HPDE6-E6E7 (cell line): ENCODE measurements at regions not wholly inside any gene's neighbourhood (a gene's known extent, or its start where the extent isn't known, plus 50 kb on each side); places are given as distances from the start of the nearest gene placed in this dataset.

Source experiments
- DNase-seq: peaks from one replicate; pipeline ENCODE4 v3.0.0; 2011; ENCODE audit warnings: missing footprints; ENCODE audit errors: extremely low spot score

DNA sequence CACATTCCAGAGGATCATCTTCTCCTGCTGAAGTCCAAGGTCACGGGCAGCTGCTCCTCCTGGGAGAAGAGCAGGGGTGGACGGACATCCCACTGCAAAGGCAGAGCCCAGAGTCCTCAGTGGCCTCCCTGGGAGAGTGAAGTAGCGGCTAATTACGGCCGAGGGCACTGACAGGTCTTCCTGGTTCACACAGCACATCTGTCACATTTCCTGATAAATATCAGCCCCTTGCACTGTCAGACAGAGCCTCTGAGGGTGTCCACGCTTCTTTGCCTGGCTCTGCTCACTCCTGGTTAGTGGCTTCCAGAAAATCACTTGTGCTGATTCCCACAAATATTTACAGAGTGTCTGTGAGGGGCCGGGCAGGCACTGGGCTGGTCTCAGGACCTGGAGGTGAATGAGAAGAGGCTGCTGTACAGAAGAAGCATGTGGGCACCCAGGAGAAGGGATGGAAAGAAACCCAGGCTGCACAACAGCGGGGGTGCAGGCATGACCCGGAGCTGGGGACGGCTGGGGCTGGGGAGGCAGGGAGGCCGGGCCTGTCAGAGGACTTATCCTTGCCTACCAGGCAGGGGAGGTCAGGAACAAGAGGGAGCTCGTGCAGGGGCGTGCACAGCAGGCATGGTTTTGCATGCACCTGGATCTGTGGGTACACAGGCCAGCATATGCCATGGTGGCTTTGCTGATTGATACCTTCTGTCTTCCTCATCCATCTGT is 258.2 kb upstream of the TNRC6C start:
- DNase-seq = no peak

DNA sequence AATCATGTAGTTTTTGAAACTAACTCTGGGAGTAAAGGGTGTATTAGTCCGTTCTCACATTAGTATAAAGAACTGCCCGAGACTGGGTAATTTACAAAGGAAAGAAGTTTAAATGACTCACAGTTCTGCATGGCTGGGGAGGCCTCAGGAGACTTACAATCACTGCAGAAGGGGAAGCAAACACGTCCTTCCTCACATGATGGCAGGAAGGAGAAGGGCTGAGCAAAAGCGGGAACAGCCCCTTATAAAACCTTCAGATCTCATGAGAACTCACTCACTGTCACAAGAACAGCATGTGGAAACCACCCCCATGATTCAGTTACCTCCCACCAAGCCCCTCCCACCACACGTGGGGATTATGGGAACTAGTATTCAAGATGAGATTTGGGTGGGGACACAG is 256.5 kb upstream of the TNRC6C start:
- no peak for DNase-seq

DNA sequence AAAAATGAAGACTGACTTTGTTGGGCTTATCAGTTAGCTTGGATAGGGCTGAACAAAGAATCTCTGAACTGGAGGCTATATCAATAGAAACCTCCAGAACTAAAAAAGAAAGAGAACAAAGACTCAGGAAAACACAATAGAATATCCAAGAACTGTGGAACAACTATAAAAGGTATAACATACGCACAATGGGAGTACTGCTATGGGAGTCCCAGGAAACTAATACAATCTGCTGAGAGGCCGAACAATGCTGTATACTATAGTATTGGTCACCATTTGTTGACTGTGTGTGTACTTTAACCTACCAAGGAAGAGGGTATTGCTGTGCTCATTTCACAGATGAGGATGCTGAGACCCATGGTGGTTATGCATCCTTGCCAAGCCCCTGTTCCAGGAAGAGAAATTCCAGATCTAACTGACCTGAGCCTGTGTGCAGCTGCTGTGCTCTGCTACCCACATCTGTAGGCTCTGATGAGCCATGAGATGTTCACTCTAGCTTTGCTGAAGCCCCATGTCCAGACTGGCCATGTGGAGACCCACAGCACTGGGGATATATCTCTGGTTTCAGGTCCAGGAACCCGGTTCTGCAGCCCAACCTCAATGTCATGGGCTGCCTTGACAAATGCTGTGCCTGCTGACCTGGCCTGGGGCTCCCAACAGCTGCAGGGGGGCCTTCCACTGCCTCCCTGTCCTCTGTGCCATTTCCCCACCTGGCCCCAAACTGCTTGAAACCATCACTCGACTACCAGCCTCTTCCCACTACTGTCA is 254.3 kb upstream of the TNRC6C start:
- no peak for DNase-seq

DNA sequence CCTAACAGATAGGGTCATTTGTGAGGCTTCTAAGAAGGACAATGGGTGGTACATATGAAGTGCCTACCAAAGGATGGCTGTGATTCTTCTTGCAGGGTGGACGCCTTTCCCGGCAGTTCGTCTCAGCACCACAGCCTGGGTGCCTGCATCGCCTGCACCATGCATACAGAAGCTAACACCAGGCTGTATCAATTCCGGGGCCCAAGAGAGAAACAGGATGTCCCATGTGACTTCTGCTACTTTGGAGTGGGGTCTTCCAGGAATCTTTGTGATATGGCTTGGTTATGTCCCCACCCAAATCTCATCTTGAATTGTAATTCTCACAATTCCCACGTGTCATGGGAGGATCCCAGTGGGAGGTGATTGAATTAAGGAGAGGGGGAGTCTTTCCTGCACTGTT is 251.6 kb upstream of the TNRC6C start:
- no peak for DNase-seq

DNA sequence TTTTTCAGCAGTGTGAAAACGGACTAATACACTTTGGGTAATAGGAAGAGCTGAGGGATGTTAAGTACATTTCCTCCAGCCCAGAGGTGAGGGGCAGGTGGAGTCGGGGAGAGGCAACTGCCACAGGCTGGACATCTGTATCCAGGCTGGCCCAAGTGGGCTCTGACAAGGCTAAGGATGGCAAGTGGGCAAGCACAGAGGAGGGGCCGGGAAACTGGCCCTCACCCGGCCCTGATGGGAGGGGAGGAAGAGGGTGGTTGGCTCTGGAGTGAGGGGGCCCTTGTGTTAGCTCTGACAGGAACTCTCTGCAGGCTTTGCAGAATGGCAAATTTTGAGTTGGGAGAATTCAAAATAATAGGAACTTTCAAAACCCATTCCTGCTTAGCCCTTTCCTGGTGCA is 251.0 kb upstream of the TNRC6C start:
- no peak for DNase-seq

DNA sequence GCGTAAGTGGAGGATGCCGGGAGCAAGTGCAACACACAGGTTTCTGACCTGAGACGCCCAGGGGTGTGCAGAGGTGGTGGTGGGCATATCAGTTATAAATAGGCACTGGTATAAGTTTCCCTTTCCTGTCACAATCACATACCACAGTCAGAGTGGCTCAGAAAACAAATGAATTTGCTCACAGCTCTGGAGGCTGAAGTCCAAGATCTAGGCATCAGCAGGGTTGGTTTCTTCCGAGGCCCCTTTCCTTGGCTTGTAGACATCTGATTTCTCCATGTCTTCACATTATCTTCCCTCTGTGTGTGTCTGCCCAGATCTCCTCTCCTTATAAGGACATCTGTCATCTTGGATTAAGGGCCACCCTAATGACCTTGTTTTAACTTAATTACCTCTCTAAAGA is 250.5 kb upstream of the TNRC6C start:
- no peak for DNase-seq

DNA sequence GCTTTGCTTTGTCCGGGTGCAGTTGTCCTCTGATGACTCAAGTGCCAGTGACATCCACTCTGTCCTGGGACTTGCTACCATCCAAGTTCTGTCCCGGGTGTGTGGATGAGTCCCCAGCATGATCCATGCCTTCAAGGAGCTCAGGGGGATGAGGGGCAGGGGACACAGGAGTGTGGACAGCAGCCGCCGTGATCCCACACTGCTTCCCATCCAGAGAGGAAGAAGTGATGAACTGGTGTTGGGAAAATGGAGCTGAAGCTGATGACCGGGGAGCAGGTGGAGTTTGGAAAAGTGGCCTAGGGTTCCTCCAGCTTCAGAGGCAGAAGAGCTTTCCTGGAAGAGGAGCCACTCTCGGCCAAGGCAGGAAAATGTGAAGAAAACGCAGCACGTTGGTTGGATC is 249.6 kb upstream of the TNRC6C start:
- no peak for DNase-seq

DNA sequence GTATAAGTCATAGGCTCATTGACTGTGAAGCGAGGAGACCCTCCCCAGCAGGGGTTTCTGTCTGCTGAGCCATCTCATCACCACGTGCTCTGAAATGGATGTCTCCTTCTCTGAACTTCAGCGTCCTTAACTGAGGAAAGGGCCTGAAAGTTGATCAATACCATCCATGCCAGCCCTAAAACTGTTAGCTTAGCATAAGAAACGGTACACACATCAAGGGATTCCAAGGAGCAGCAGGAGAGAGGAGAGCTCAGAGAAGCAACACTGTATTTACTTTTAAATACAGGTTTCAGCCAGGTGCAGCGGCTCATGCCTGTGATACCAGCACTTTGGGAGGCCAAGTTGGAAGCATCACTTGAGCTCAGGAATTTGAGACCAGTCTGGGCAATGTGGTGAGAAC is 248.9 kb upstream of the TNRC6C start:
- DNase-seq = no peak

DNA sequence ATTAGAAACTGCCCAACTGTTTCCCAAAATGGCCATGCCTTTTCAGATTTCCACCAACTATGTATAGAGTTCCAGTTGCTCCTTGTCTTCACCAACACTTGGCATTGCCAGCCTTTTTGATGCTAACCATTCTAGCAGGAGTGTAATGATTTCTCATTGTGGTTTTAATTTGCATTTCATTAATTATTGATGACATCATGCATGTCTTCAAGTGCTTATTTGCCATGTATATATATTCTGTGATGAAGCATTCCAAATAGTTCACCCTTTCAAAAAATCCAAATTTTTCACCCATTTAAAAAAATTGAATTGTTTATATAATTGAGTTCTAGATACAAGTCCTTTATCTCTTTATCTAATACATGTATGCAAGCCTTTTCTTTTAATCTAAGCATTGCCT is 245.9 kb upstream of the TNRC6C start:
- no peak for DNase-seq

DNA sequence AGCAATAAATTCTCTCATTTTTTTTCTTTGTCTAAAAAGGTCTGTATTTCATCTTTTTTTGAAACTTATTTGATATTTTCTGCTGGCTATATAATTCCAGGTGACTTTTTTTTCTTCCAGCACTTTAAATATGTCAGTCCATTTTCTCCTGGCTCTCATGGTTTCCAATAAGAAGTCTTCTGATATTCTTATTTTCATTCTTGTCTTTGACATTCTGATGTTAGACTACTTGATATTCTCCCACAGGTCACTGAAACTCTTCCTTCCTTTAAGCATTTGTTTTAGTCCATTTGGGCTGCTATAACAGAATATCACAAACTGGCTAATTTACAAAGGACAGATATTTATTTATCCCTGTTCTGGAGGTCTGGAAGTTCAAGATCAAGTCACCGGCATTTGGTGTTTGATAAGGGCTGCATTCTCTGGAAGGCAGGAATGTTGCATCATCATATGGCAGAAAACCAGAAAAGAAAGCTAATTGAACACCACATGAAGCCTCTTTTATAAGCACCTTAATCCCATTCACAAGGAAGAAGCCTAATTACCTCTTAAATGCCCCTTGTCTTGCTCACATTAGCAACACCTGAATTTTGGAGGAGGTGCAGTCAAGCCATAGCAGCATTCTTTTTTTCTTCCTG is 242.1 kb upstream of the TNRC6C start:
- no peak for DNase-seq

DNA sequence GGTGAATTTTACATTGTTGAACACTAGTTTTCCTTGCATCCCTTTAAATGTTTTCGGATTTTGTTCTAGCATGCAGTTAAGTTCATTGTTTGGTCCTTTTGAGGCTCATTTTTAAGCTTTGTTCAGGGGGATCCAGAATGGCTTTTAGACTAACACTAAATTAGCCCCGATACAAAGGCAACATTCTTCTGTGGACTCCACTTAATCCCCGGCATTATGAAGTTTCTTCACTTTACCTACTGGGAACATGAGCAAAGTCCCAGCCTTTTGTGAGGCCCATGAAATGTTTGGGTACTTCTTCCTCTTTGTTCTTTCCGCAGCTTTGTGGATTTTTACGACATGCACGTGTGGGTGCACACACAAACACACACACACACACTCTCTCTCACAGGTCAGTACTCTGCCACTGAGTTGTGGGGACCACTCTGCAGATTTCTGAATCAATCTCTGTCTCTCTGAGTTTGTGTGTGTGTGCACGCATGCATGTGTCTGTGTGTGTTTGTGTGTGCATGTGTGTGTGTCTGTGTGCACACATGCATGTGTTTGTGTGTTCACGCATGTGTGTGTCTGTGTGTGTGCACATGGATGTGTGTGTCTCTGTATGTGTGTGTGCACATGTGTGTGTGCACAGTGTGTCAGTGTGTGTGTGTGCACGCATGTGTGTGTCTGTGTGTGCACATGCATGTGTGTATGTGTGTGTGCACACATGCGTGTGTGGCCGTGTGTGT is 240.4 kb upstream of the TNRC6C start:
- DNase-seq = no peak

DNA sequence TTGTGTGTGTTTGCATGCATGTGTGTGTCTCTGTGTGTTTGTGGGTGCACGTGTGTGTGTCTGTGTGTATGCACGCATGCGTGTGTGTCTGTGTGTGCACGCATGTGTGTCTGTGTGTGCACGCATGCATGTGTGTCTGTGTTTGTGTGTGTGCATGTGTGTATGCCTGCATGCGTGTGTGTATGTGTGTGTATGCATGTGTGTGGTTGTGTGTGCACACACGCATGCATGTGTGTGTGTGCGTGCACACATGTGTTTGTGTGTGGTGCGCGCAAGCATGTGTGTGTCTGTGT is 239.9 kb upstream of the TNRC6C start:
- DNase-seq = no peak

DNA sequence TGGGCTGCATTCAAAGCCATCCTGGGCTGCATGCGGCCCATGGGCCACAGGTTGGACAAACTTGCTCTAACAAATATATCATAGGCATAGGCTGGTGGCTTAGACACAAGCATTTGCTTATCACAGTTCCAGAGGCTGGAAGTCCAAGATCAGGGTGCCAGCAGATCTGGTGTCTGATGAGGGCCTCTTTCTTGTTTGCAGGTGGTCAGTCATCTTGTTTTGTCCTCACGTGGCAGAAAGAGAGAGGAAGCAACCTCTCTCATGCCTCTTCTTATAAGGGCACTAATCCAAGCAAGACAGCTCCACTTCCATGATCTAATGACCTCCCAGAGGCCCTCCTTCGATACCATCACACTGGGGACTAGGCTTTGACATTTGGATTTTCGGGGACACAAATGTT is 238.7 kb upstream of the TNRC6C start:
- DNase-seq = no peak

DNA sequence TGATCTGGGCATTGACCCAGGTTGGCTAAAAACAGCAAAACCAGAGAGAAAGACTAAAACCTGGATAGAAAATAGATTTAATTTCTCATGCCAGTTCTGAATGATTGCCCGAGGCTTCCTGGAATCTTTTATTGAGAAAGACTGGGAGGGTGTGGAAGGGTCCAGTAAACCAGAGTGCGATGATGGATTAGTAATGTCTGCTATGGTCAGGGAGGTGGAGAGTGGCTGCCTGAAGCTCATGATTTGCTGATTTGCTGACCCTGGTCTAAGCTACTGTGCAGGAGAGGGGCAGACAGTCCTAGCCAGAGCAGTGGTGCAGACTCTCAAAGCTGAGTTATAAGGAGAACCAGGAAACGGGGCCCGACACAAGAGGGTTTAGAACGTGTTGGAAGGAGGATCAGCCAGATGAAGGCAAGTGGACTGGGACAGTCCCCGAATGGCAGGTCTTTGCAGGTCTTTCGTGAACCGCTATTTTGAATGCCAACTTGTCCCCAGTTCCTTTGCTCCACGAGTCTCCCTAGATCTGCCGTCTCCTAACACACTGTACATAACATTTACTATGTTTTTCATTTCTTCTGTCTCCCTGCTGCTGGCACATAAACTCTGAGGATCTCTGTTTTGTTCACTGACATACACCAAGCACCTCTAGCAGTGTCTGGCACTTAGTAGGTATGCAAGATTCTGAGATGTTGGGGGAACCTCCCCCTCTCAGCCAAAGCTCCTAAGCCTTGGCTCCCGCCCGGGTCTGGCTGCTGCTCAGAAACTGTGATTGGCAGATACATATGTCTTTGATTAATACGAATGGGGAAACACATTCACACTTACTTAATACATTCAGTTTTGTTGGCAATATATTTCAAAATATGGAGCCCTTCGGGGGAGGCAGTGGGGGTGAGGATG is 237.3 kb upstream of the TNRC6C start:
- no peak for DNase-seq

DNA sequence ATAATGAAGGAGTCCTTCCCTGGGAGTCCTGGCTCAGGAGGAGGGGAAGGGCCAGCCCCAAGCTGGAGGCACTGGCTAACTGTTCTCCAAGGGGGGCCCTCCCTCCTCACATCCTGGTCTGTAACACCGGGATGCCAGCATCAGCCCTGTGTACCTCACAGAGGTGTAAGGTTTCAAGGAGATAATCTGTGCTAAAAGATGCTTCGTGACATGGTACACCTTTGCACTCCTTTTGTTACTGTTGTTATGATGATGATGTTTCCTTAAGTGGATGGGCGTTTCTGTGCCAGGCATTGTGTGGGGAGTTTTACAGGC is 236.7 kb upstream of the TNRC6C start:
- no peak for DNase-seq

DNA sequence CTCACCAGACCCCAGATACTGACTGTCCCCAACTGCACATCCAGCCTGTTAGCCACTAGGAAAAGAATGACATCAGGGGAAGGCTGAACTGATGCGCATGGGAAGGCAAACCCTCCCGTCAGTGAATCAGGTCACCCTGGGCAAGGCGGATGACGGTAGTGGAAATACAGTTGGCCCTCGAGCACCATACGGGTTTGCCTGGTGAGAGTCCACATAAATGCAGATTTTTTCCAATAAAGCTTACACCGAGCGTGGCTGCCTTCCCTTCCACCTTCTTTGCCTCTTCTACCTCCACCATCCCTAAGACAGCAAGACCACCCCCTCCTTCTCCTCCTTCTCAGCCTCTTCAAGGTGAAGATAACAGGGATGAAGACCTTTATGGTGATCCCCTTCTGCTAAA is 236.1 kb upstream of the TNRC6C start:
- DNase-seq = no peak

DNA sequence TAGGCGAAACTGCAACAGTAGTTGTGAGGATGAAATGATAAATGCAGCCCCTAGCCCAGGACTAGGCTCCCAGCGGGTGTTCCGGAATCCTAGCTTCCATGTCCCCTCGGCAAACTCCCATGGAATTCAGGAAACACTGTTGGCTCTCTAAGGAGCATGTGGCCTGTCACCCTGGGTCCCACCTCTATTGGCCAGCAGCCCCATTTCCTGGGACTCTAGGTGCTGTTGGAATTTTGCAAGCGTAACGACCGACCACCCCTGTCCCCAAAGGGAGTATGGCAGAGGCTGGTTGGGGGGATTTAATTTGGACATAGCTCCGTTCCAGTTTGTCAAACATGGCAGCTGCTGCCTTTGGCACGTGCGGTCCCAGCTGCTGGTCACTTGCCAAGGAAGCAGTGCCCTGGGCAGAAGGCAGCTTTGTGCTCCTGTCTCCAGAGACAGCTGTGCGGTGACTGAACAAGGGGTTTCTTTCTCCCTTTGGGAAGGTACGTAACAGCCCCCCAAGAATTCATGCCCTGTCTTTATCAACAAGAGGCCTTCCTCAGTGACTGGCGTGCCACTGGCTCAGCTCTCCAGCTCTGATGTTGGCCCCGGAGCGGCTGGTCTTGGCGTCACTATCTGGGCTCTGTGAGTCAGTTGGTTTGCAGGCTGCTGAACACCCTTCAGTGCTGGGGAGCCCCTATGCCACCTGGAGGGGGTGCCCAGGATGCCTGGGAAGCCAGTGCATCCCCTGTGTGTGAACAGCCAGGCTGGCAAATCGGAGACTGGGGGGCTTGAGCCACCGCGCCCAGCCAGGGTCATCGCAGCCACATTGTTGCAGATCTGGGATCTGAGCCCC is 235.2 kb upstream of the TNRC6C start:
- no peak for DNase-seq

DNA sequence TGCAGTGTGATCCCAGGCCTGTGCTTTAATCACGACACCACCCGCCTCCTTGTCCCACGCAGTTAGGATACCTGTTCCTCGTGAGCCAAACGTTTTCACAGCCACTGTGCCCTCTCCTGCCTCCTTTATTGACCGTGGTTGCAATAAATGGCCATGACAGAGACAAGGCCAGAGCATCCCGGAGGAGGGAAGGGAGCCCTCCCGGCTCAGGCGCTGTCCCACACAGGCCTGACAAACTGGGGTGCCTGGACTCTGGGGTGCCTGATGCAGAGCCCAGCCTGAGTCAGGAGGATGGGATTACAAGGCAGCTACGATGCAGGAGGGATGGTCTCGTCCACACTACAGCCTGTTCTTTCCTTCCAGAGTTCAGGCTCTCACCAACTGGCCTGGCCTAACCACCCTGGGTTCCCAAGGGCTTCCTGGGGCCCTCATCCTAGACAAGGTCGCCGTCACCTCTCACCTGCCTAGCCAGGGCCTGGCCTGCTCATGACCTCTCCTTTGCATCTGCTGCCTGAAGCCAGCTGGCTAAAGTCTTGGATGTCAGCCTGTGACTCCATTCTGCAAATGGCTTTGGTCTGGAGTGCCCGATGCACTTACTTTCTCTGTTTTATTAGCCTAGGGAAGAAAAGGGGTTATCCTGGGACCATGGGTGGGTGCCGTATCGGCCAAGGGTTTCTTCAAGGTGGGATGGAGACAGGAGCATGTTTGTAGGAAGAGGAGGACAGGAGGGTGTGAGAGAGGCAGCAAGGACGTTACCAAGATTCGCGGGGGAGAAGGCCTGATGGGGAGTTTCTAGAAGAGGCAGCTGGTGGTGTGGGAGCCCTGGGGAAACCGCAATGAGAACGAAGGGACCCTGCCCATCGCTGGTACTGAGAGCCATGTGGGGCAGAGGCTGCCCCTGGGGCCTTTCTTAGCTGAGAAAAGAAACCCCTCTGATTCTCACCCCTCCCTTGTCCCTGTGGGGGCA is 234.3 kb upstream of the TNRC6C start:
- no peak for DNase-seq

DNA sequence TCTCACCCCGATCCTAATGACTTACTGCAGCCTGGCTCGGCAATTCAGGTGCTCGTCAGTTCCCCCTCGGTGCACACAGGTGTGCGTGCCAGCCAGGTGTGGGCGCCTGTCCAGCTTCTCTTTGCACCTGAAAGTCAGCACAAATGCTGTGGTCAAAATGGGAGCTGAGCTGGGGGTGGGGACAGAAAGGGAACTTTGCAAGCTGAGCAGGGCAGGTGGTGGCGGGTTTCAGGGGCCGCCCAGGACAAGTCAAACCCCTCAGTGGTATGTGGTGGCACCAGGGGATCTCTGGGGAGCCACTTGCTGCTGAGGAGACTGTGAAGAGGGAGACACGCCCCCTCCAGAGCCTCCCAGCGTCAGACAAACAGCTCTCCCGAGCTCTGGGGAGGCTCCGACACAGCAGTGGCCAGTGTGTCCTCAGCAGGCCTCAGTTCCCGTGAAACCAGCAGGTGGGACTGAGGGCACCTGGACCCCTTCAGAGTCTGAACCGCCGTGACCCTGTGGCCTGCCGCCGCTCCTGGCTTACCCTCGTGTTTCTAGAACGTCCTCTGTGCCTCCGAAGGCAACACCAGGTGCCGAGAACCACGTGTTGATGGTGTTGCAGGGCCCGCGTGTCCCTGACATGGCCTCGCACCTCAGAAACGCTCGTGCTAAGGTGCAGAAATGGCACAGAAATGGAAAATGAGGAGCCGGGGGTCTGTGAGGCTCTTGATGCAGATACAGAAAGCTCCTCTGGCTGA is 233.5 kb upstream of the TNRC6C start:
- no peak for DNase-seq
